Uterus (tissue), 2 donors: ENCODE measurements at regions not wholly inside any gene's neighbourhood (a gene's known extent, or its start where the extent isn't known, plus 50 kb on each side); places are given as distances from the start of the nearest gene placed in this dataset.

ENCODE experiments used
- CTCF ChIP-seq, 4 experiments: fragments of 200-600 bp in 2 of 4; fragments of 450-650 bp in 2 of 4; sonication (generic) in 2 of 4; IDR thresholded peaks; one replicate each; pipeline ENCODE4 v1.5.1; 2016 to 2019; ENCODE audit warnings: antibody characterized with exemption in 4 of 4, mild to moderate bottlenecking in 2 of 4, moderate library complexity in 1 of 4
- POLR2A ChIP-seq, 2 donors: fragments of 450-650 bp; IDR thresholded peaks; one replicate each; pipeline ENCODE4 v1.6.1; 2016; ENCODE audit warnings: antibody characterized with exemption in 2 of 2, mild to moderate bottlenecking in 1 of 2, moderate library complexity in 1 of 2

DNA sequence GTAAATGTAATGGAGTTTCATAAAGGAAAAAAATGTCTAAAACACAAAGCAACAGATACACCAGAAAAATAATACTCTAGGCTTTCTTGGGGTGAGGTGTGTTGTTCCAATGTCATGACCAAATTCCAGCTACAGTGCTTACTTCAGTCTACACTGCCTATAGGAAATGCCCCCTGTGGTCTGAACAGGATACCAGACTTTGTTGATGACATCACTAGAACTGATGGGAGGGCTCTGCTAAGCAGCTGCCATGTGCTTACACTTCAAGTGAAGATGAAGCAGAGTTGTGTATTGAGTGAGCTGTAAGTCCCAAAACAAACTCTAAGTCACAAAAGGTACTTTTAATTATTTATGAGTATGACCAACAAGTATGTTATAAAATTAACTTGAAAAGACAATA, 456.1 kb upstream of the IL12A start:
- no peak for TF ChIP-seq CTCF (IDR thresholded peaks at IDR 0.05)
- no peak for TF ChIP-seq POLR2A (IDR thresholded peaks at IDR 0.05)
